ENCODE measurements at regions not wholly inside any gene's neighbourhood (a gene's known extent, or its start where the extent isn't known, plus 50 kb on each side); places are given as distances from the start of the nearest gene placed in this dataset.
"Not testable (repeated sequence)": the region's sequence is repeated elsewhere in the genome, so short reads cannot be mapped to it uniquely, and the experiment has no call there.

DNA sequence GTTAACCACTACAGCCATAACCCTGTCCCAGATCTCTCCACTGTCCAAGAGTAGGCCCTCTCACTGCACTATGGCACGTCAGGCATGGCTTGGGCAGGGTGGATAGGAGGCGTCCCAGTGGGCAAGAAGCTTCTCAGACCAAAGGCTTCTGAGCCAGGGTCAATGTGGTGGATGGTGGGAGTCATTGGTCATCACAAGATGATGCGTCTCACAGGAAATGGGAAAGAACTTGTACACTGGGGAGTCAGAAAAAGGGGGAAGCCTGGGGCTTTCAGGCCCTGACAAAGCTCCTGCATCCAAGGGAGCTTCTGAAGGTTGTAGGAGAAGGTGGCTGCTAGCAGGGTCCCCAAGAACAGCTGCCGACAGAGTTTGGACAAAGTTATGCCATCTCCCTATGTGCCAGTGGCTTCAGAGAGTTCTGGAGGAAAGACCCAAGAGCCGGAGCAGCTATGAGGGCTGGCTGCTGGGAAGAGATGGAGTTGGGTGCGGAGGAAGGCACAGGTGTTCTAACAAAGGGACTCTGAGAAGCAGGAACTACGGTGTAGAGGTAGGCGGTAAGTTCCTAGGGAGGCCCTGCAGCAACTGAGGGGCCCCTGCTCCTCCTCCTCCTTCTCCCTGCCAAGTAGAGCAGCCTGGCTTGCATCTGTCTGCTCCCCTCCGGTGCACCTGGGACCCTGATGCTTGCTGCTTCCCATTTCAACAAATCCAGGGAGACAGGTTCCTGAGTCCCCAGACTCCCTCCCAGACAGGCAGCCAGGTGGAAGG lies 81.1 kb downstream of the ARL6IP4 start:
- no peak for DNase-seq

DNA sequence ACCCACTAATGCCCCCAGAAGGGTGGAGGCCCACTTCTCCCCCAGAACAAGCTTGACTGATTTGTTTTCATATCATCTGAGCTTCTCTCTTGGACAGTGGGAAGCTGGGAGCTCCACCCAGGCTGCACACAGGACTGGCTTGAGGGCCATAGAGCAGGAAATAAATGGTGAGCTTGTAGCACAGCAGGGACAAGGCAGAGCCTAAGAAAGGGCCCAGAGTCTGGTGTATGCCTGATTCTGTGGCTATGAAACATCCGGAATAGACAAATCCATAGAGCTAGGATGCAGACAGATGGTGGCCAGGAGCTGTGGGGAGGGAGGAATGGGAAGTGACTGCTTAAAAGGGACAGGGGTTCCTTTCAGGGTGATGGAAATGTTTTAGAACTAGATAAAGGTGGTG lies 79.0 kb downstream of the ARL6IP4 start:
- no peak for DNase-seq

DNA sequence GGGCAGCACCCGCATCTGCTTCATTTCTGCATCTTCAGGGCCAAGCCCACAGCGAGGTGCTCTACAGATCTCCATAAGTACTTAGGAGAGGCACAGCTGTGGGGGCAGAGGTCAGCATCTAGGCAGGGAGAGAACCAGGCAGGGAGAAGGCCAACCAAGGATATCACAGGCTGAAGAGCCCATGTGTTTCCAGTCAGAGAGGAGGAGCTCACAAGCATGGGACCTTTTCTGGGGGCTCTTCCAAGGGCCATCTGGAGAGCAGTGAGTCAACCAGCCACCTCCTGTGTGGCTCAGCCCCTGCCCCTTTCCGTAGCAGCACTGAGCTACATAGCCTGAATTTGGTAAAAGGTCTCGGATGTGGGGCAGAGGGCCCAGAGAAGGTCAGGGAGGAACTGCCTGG lies 78.5 kb downstream of the ARL6IP4 start:
- no peak for DNase-seq

DNA sequence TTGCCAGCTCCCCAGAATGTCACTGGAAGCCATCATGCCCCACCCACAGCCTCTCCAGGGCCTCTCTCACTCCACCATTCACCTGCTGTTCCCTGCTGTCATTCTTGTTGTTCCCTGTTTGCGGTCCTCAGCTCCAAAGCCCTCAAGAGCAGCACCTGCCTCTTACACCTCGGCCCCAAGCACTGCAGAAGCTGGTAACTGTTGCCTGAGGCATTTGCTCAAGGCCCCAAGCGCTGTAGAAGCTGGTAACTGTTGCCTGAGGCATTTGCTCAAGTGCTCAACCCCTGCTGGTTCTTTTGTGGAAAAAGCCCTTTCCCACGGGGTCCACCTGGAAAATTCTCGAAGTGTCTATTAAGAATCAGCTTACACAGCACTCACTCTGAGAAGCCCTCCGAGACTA lies 78.0 kb downstream of the ARL6IP4 start:
- no peak for DNase-seq

DNA sequence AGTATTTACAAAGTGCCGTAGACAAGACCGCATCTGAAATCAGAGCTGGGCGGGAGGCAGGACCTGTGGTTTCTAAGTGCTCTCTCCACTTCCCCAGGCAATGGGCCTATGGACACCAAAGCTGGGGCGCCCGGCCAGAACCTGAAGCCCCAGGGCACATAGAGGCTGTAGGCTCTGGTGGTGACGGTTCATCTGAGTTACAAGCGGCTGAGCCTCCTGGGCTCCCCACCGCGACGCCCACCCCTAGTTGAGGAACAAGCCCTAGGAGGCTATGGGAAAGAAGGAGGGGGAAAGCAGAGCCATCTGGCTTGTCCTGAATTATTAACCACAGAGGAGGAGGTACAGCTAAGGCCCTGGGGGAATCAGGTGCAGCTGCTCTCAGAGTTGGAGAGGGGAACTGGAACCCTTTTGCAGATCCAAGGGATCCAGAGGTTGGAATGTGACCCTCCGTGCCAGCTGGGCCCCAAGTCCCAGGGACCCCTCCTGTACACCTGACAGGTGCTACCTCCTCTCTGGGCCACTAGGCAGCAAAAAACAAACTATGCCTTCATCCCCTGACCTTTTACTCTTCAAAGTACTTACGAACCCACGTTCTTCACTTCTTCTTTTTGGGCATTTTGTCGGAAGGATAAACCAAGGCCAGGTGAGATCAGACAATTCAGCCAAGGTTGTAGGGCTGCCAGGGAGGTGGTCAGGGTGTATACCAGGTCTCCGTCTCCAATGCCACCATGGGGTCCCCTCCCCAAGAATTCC lies 77.2 kb downstream of the ARL6IP4 start:
- DNase-seq: no peak

DNA sequence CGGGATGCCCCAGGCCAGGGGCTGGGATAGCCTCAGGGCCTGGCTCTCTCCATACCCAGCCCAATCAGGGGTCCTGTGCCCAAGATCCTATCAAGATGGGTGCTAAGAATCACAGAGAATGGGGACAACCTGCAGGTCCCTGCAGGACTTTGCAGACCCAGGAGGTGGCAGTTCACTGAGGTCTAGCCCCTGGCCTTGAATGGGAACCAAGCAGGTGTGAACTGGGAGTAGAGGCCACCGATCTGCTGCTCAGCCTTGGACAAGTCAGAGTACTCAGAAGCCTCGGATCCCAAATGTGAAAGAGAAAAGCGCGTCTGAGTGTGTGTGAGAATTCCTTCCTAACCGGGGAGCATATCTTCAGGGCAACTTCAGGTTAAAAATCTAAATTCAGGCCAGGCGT lies 76.2 kb downstream of the ARL6IP4 start:
- no peak for DNase-seq

DNA sequence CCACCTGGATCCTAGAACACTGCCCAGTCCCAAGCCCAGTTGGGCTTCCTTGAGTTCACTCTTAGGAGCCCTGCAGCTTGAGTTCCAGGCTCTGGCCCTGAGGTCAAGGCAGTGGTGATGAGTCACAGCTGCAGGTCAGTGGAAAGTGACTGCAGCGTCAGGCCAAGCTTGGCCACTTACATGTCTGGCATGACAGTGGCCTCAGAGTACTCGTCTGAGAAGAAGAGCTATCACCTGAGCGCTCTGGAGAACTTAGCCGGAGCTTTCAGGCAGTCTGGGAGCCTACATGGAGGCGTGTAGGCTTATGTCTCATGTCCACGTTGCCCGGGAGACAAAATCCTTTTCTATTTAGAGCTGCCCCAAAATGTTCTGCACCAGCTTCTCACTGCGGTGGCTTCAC lies 75.6 kb downstream of the ARL6IP4 start:
- DNase-seq: no peak

DNA sequence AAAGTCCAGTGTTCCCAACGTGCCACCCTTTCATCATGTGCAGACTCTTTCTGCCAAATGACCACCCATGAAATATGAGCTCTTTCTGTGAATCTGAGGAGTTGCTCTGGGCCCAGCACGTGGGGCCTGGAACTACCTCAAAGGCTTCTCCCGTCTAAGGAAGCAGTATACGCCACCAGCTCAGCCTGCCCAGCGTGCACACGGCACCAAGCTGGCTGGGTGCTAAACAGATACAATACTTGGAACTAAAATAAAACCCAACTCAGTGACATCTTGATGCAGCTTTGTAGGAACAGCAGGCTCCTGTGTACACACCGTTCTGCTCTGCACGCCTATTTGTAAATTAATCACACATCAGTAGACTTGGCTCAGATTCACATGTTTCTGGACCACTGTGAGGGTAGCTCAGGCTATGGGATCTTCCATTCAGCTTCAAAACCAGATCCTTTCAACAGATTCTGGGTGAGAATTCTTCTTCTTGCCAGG lies 74.8 kb downstream of the ARL6IP4 start:
- DNase-seq: no peak

DNA sequence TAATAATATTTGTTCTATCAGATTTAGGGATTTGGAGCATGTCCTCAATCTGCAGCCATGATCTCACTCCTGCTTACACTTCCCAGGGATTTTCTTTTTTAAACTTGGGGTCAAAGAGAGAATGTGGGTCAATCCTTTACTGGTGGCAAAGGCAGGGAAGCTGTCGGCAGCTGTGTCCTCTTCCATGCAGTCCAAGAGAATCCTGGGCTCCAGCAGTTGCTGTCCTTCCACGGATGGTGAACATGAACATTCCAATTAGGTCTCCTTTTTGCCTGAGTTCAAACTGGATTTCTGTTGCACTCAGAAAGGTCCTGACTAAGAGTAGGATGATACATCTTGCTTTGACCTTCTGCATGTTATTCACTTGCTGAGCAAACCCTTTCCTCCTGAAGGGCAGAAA lies 73.9 kb downstream of the ARL6IP4 start:
- no peak for DNase-seq

DNA sequence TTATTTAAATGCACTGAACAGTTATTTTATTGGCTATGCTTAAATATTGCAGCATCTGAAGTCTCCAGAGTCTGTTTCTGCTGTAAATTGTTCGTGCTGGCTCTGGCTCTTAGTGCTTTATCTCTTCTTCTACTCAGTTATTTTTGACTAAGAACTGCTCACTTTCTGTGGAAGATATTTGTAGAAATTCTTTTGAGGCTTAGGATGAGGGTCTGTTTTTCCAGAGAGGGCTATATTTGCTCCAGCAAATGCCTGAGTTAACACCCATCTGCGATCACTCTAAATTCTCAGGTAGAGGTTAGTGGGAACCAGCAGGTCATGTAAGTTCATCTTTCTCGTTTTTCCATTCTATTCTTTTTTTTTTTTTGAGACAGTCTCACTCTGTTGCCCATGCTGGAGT lies 71.1 kb downstream of the ARL6IP4 start:
- no peak for DNase-seq

DNA sequence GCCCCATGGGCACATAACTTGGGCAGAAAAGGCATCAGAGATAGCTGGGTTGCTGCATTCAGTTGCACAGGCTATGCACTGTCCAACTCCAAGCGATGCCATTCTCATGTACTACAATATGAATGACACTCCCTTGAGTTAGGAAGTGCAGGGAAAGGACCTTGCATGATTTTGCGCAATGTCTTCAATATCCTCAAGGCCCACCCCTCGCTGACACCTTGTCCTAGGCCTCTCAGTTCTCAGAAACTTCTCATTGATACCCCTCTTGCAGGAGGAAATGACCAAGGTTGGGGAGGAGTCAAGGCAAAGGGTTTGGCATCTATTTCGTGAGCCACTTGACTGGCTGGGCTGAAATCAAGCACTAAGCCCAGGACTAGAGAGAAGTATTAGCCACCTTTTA lies 70.4 kb downstream of the ARL6IP4 start:
- DNase-seq: no peak

DNA sequence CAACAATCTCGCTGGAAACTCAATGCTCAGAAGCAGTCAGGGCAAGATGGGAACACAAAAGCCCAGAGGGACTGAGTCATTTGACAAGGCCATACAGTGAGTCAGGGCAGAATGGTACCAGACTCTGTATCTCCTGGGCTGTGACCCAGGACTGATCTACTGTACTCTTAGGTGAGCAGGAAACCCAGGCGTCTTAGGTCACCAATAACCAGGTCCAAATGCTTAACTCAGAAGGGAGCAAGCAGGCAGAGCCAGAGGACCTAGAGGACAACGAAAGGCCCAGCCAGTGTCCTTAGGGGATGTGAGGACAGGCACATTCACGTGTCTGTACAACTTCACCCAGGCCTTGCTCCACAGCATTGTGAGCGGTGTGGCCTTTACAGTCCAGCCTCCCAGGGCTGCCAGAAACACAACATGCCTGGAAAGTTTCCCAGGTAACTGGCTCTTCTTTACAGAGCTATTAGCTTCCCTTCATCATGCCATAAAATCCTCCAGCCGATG lies 69.9 kb downstream of the ARL6IP4 start:
- no peak for DNase-seq

DNA sequence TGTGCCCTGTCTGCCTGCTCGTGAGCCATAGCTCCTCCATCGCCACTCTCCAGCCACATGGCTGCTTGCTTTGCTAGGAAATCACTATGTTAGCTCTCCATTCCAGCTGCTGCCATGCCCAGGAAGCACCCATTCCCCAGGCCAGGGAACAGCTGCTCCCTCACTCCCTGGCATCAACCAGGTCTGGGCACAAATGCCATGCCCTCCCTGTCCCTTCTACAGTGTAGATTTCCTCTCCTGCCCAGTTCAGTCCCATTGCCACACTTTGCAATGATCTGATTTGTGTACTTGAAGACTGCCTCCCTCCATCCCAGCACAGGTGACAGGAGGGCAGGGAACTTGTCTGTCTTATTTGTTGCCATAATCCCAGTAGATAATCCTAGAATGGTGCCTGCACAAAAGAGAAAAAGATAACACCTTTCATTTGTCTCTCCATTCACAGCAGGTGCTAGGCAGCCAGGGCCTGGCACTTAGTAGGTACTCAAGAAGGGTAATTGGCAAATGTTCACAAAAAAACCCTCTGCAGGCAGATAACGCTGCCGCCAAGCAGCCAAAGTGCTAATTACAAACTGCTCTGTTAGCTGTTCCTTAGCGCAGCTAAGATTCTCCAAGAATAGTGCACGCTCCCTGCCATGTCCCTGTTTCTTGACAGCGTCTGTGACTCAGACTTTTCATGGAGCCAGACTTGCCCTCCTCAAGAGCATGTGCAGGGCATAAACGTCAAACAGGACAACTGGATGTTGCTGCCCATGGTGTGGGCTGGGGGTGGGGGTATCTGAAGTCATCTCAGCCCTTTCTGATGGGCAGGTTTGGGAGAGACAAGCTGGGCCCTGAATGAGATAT lies 69.1 kb downstream of the ARL6IP4 start:
- no peak for DNase-seq

DNA sequence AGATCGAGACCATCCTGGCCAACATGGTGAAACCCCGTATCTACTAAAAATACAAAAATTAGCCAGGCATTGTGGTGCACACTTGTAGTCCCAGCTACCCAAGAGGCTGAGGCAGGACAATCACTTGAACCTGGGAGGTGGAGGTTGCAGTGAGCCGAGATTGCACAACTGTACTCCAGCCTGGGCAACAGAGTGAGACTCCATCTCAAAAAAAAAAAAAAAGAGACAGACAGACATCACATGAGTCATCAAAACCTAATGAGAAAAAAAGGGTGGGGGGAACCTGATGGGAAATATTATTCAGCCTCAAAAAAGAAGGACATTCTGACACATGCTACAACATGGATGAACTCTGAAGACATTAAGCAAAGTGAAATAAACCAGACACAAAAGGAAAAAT lies 67.4 kb downstream of the ARL6IP4 start:
- not testable (repeated sequence) for DNase-seq

DNA sequence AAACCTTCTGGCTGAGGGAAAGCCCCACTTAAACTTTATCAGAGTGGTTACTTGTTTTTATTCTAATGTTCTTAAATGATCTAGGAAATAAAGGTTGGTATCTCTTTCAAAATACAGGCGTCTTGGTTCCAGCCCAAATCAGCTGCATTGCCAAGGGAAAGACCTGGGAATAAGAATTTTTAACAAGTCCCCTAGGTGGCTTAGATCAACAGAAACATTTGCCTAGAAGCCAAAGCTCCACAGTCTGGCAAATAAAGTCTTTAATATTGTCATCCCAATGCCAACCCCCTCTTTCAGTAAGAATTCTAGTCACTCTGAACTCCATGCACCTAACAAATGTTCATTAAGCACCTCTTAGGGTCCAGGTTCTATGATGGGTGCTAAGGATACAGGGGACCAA lies 66.8 kb downstream of the ARL6IP4 start:
- DNase-seq: no peak

DNA sequence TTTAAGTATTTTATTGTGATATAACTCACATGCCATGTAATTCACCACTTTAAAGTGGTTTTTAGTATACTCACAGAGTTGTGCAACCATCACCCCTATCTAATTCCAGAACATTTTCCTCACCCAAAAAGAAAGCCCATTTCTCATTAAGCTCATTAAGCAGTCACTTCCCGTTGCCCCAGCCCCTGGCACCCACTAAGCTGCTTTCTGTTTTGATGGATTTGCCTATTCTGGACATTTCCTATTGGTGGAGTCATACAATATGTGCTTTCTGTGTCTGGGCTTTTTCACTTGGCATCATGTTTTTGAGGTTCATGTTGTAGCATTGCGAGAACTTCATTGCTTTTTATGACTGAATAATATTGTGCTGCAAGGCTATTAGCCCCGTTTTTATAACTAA lies 66.0 kb downstream of the ARL6IP4 start:
- DNase-seq: no peak

DNA sequence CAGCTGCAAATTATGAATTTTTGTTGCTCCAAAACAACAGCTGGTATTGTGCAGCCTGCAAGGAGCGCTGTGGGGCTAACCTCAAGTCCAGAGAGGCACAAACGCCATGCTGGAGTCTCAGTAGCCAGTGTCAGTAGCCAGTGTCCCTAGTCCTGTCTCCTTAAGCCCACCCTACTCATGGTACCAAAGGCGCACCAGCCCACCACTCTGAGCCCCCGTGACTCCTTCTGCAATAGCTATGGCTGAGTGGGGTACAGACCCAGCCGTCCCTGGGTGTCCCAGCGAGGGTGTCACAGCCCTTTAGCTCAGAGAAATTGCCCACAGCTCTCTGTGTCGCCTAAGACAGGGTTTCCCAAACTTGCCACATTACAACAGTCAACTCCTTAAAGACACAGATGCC lies 65.2 kb downstream of the ARL6IP4 start:
- DNase-seq: no peak

DNA sequence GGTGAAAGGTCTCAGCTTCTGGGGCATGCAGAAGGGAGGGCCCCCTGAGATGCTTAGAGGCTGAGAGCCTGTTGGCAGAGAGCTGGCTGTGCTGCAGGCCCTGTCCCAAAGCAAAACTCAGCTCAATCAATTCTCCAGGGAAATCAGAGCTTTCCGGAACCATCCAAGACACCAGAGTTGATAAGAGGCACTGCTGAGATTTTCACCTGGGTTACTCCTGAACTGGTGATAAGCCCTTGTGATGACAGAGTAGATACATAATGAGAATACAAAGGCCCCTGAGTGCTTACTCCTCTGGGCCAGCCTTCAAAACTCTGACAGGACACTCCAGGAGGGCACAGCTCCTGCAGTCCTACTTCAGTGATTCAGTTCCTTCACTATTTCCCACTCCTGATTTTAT lies 63.9 kb downstream of the ARL6IP4 start:
- no peak for DNase-seq

DNA sequence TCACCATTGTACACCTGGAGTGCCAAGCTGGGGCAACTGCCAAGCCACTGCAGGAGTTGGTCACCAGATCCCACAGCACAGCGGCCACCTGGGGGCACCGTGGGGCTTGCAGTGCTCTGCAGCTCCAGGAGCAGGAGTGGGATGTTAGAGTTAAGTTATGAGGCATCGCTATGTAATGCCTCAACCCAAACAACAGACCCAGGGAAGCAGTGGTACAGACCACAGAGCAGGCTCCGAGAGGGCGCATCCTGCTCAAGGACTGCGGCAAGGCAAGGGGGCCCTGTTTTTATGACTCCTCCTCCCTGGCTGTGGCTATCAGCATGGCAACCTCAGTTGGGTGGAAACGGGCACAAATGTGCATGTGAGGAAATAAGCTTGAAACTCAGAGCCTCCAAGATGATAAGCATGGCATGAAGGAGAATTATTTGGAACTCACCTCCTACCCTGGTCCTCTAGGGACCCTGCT lies 63.1 kb downstream of the ARL6IP4 start:
- DNase-seq: peak in 1 of 2 experiments; percentile 7

DNA sequence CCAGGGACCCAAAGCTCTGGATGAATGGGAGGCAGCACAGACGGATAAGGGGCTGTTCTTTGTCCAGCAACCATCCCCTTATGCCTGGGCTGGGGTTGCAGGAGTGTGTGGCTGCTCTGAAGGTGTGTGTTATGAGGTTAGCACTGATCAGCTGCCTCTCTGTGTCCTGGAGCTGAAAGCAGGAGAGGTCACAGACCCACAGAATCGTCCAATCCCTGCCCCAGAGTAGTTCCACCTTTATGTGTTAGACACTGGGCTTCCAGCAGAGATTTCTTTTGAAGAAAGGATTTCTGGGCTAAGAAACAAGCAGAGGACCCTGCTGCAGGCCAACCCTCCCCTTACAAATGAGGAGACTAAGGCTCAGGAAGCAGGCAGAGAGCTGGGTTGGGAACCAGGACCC lies 62.4 kb downstream of the ARL6IP4 start:
- no peak for DNase-seq

DNA sequence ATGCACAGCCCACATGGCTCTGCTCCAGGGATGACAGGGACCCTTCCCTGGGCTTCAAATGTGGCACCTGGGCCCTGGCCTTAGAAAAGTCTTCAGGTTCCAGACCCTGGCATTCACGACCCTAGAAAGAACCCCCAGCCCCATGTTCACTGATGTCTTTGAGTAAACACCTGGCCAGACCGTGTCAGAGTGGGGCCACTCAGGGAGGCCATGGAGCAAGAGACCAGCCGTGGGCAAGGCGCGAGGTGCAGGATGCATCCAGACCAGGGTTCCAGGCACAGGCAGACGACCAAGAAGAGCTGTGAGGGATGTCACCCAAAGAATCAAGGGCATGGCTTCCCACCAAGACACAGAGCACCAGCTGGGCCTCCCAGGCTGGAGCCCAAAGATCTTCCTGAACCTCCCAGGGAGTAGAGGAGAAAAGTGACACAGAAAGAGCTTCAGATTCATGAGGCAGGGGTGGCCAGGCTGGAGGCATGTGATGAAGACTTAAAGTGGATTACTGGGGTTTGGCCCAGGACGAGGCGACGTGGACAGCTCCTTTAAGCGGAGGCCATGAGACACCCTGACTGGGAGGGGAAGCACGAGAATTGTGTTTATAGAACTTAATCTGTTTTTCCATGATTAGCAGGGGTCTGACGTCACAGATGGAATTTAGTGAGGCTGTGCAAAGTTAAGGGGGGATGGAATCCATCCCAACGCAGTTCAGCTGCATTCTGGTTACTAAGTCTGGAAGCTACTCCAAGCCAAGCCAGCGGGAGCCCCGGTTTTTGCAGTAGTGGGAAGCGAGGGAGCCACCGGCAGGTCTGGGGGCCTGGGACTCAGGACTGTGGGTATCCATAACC lies 61.6 kb downstream of the ARL6IP4 start:
- DNase-seq: no peak

DNA sequence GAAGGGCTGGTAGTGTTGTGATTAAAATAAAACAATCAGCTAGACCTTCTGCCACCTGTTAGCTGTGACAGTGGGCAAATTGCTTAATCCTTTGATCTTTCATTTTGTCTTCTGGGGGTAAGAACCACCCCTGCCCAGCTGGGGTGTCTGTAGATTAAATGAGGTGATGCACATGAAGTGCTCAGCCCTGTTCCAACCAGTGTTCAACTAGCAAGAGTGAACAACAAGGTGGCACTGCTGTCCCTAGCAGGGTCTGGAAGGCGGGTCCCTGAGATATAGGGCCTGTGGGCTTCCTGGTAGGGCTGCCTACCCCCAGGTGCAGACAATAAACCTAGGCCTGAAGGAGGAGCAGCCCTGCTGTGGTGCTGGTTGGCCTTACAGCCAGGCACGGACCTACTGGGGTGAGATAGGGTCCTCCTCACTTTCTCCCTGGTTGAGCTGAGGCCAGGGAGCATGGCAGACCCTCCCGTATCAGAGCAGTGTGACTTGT lies 60.6 kb downstream of the ARL6IP4 start:
- no peak for DNase-seq

All from NCI-H1930 (cell line).